Left lung (tissue), 4 donors: ENCODE measurements at regions not wholly inside any gene's neighbourhood (a gene's known extent, or its start where the extent isn't known, plus 50 kb on each side); places are given as distances from the start of the nearest gene placed in this dataset.

Source experiments
- ATAC-seq: fragments of 200-7000 bp; cut with Tn5 transposase; one replicate; pipeline ENCODE4 v1.9.1; 2020; ENCODE audit warnings: moderate library complexity
- DNase-seq, 4 donors: peaks; one replicate each; pipeline ENCODE4 v3.0.0-alpha.2; 2013 to 2020
- H3K27ac ChIP-seq, 2 donors: fragments of 200-600 bp; sonication (generic) in 1 of 2; one replicate each; pipeline versions ENCODE4 v1.5.0 to v1.8.0; 2020 to 2021
- H3K27me3 ChIP-seq, 2 donors: fragments of 200-600 bp; sonication (generic) in 1 of 2; one replicate each; pipeline versions ENCODE4 v1.5.0 to v1.8.0; 2020 to 2021
- H3K36me3 ChIP-seq, 2 donors: fragments of 200-600 bp; sonication (generic) in 1 of 2; one replicate each; pipeline versions ENCODE4 v1.5.0 to v1.8.0; 2020 to 2021
- H3K4me1 ChIP-seq, 2 donors: fragments of 200-600 bp; one replicate each; pipeline ENCODE4 v1.8.0; 2021
- H3K4me3 ChIP-seq, 2 donors: fragments of 200-600 bp; sonication (generic) in 1 of 2; one replicate each; pipeline versions ENCODE4 v1.5.0 to v1.8.0; 2020 to 2021; ENCODE audit warnings: mild to moderate bottlenecking in 1 of 2
- H3K9me3 ChIP-seq, 2 donors: fragments of 200-600 bp; sonication (generic) in 1 of 2; one replicate each; pipeline versions ENCODE4 v1.5.0 to v1.8.0; 2020 to 2021
- intact Hi-C, 2 donors: fragments of 100-400 bp; cut with DNase I; formaldehyde crosslinking; loops; one replicate each; pipeline versions ENCODE4 v1.11.2 to v1.14.2; 2022
- TF ChIP-seq, protein P1 (sequence below), 2 donors: fragments of 200-600 bp; sonication (generic) in 1 of 2; IDR thresholded peaks; one replicate each; pipeline versions ENCODE4 v1.5.0 to v1.8.0; 2021; ENCODE audit warnings: antibody characterized with exemption in 2 of 2
- donor health status: DM: no; HTN: yes; CAD: no.
- donor health status: DM: no; HTN: no; CAD: no.

DNA sequence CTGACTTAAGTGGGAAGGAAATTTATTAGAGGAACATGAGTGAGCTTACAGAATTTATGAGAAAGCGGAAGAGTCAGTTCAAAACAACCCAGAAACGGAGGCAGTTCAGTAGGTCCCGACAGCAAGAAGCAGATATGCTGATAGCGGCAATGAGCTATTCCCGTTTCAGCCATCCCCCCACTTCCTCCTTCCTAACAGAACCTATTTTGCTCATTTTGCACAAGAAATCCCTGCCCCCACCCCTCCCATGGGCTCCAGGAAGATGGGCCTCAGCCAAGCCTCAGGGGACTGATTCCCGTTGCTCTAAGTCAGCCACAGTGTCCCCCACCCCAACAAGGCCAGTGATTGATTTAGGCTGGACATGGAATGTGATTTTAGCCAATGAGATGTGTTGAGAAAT lies 157.5 kb downstream of the CEBPB start:
- Histone ChIP-seq H3K9me3 (no peaks in the 10 kb centered on the region), H3K27ac (peak overlapping the region; percentile 58 to 91), H3K4me3 (no peak overlapping the region), H3K36me3 (no peaks in the 10 kb centered on the region), H3K4me1 (peaks cover 17 to 85% of the 10 kb centered on the region in 2 donors), H3K27me3 (no peaks in the 10 kb centered on the region)
- intact Hi-C loops: no loop called here
- DNase-seq (no peak), ATAC-seq (peak; percentile 31)
- TF ChIP-seq, protein P1, sequence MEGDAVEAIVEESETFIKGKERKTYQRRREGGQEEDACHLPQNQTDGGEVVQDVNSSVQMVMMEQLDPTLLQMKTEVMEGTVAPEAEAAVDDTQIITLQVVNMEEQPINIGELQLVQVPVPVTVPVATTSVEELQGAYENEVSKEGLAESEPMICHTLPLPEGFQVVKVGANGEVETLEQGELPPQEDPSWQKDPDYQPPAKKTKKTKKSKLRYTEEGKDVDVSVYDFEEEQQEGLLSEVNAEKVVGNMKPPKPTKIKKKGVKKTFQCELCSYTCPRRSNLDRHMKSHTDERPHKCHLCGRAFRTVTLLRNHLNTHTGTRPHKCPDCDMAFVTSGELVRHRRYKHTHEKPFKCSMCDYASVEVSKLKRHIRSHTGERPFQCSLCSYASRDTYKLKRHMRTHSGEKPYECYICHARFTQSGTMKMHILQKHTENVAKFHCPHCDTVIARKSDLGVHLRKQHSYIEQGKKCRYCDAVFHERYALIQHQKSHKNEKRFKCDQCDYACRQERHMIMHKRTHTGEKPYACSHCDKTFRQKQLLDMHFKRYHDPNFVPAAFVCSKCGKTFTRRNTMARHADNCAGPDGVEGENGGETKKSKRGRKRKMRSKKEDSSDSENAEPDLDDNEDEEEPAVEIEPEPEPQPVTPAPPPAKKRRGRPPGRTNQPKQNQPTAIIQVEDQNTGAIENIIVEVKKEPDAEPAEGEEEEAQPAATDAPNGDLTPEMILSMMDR (IDR thresholded peaks at IDR 0.05): no peak

DNA sequence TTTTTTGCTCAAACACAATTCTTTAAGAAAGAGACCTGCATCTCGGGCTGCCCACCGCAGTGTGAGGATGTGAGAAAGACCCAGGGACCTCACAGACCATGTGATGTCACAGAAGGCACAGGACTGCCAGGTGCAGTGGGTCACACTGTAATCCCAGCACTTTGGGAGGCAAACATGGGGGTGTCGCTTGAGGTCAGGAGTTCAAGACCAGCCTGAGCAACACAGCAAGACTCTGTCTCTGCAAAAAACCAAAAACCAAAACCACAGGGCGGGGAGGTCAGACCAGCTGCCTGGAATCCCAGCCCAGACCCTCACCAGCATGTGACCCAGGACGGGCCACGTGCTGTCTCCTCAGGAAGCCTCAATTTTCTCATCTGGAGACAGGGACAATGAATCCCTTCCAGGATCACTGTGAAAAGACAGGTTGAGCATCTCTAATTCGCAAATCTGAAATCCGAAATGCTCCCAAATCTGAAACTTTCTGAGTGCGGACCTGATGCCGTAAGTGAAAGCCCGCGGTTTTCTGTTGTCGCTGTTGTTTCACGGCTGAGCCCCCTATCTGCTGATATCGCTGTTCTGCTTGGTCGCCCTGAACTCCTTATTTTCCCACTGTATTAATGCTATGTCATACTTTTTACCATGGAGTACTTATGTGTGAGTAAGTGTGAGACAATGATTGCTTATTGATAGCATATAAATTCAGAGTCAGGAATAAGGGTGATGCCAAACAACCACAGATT lies 159.5 kb upstream of the PTPN1 start:
- H3K36me3 ChIP-seq: no peaks in the 10 kb centered on the region
- H3K27me3 ChIP-seq: no peaks in the 10 kb centered on the region
- H3K4me1 ChIP-seq: peaks cover 14 to 67% of the 10 kb centered on the region in 2 donors
- DNase-seq (no peak), ATAC-seq (no peak)
- H3K4me3 ChIP-seq: no peak overlapping the region
- peak overlapping the region in 1 of 2 donors; percentile 91 for H3K27ac ChIP-seq
- H3K9me3 ChIP-seq: no peaks in the 10 kb centered on the region
- intact Hi-C loops: no loop called here
- TF ChIP-seq, protein P1 (IDR thresholded peaks at IDR 0.05): no peak

DNA sequence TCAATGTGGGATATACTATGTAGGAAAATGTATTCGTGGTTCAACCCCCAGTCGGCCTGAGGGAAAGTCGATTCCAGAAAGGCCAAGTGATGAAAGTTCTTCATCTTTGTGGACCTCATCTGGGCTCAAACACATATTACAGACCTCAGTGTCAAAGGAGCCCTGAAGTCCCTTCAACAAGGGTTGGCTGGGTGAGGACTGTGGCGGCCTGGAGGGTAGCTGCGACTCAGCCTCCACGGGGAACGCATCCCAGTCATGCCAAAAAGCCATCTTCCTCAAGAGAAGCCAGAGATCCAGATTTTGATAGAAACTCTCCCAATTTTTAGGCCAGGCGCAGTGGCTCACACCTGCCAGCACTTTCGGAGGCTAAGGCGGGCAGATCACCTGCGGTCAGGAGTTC lies 158.6 kb upstream of the PTPN1 start:
- H3K36me3 ChIP-seq: no peaks in the 10 kb centered on the region
- TF ChIP-seq, protein P1 (IDR thresholded peaks at IDR 0.05): no peak
- ATAC-seq (no peak), DNase-seq (no peak)
- no peaks in the 10 kb centered on the region for H3K27me3 ChIP-seq
- H3K4me3 ChIP-seq: no peak overlapping the region
- H3K27ac ChIP-seq: no peak overlapping the region
- intact Hi-C loops: no loop called here
- no peaks in the 10 kb centered on the region for H3K9me3 ChIP-seq
- H3K4me1 ChIP-seq: peaks cover 6 to 59% of the 10 kb centered on the region in 2 donors

DNA sequence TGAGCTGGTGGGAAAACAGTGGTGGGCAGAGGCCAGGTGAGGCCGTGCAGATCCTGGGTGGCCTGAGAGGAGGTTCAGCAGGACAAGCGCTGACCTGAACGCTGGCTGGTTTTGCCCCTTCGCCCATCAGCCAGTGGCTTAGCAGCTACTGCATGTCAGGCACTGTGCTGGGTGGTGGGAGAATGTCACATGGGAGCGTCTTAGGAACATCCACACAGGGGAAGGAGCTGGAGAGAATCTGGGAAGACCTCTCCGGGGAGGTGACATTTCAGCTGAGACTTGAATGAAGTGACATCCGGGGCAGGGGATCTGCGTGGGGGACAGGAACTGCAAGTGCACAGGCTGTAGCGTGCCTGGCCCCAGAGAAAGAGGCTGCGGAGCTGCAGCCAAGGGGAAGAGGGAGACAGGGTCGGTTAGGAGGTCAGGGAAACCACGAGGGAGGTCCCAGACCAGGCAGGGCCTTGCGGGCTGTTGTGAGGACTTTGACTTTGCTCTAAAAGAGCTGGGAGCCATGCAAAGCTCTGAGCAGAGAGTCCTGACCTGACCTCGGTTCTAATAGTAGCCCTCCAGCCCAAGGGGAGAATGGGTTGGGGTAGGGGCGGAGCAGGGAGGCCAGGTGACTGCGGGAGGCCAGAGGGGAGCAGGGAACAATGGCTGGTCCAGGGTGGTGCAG lies 156.8 kb upstream of the PTPN1 start:
- H3K27me3 ChIP-seq: no peaks in the 10 kb centered on the region
- peaks cover 0 to 41% of the 10 kb centered on the region in 2 donors for H3K4me1 ChIP-seq
- no peaks in the 10 kb centered on the region for H3K9me3 ChIP-seq
- ATAC-seq (no peak), DNase-seq (no peak)
- H3K27ac ChIP-seq: no peak overlapping the region
- intact Hi-C loops: no loop called here
- TF ChIP-seq, protein P1 (IDR thresholded peaks at IDR 0.05): no peak
- H3K4me3 ChIP-seq: no peak overlapping the region
- H3K36me3 ChIP-seq: no peaks in the 10 kb centered on the region
